CD4-positive, alpha-beta T cell (primary cell): ENCODE measurements at regions not wholly inside any gene's neighbourhood (a gene's known extent, or its start where the extent isn't known, plus 50 kb on each side); places are given as distances from the start of the nearest gene placed in this dataset.

Source experiments
- ATAC-seq: fragments of 200-7000 bp; cut with Tn5 transposase; one replicate; pipeline ENCODE4 v1.10.0; 2022; ENCODE audit warnings: mild to moderate bottlenecking; ENCODE audit not compliant: poor library complexity
- CTCF ChIA-PET: fragments of 350-600 bp; sonication (Branson Sonifier 250); formaldehyde crosslinking; loops from one replicate; lab custom pipeline; 2021; ENCODE audit warnings: antibody characterized with exemption, inconsistent platforms; lab: Charles Lee
- POLR2A ChIA-PET: fragments of 350-600 bp; sonication (Branson Sonifier 250); formaldehyde crosslinking; loops from one replicate; lab custom pipeline; 2021; ENCODE audit warnings: antibody characterized with exemption, inconsistent platforms; lab: Charles Lee
- DNase-seq, 14 experiments: peaks; one replicate each; pipeline ENCODE4 v3.0.0-alpha.2; 2013 to 2020; ENCODE audit warnings: mixed read lengths in 2 of 14
- H3K27ac ChIP-seq, 2 donors: one replicate each; pipeline versions ENCODE4 v1.5.1 to v1.7.0; 2013; ENCODE audit warnings: low read length in 2 of 2, low read depth in 1 of 2, mild to moderate bottlenecking in 1 of 2
- H3K27me3 ChIP-seq, 2 experiments: 1 replicate in 1 of 2; 2 replicates in 1 of 2; pipeline versions ENCODE4 v1.6.1 to v1.7.0; 2013; ENCODE audit warnings: low read length in 2 of 2, control low read depth in 1 of 2, mild to moderate bottlenecking in 1 of 2, moderate library complexity in 1 of 2; ENCODE audit not compliant: insufficient read depth in 2 of 2, control insufficient read depth in 1 of 2
- H3K36me3 ChIP-seq: one replicate; pipeline ENCODE4 v1.6.1; 2013; ENCODE audit warnings: low read length, control low read depth; ENCODE audit not compliant: insufficient read depth
- H3K4me1 ChIP-seq: one replicate; pipeline ENCODE4 v1.6.1; 2013; ENCODE audit warnings: low read length, control low read depth; ENCODE audit not compliant: insufficient read depth
- H3K4me3 ChIP-seq: one replicate; pipeline ENCODE4 v1.5.1; 2013; ENCODE audit warnings: mild to moderate bottlenecking, low read length, moderate library complexity
- H3K9me3 ChIP-seq, 2 experiments: 1 replicate in 1 of 2; 2 replicates in 1 of 2; pipeline versions ENCODE4 v1.6.1 to v1.7.0; 2013; ENCODE audit warnings: low read length in 2 of 2, mild to moderate bottlenecking in 2 of 2, control low read depth in 1 of 2, moderate library complexity in 1 of 2; ENCODE audit not compliant: control insufficient read depth in 1 of 2, insufficient read depth in 1 of 2
- H3K27ac Mint-ChIP-seq: one replicate; pipeline ENCODE4 v1.8.0; 2020; ENCODE audit warnings: mixed read lengths
- H3K27me3 Mint-ChIP-seq: one replicate; pipeline ENCODE4 v1.8.0; 2021; ENCODE audit warnings: mixed read lengths
- H3K36me3 Mint-ChIP-seq: one replicate; pipeline ENCODE4 v1.8.0; 2021; ENCODE audit warnings: low read depth, mixed read lengths
- H3K4me1 Mint-ChIP-seq: one replicate; pipeline ENCODE4 v1.8.0; 2021; ENCODE audit warnings: low read depth, mixed read lengths
- H3K4me3 Mint-ChIP-seq: one replicate; pipeline ENCODE4 v1.8.0; 2020; ENCODE audit warnings: mild to moderate bottlenecking, mixed read lengths
- H3K9me3 Mint-ChIP-seq: one replicate; pipeline ENCODE4 v1.8.0; 2020; ENCODE audit warnings: mixed read lengths
- intact Hi-C, 2 experiments: fragments of 100-400 bp; cut with DNase I in 1 of 2; cut with micrococcal nuclease in 1 of 2; formaldehyde crosslinking; loops; one replicate each; pipeline versions ENCODE4 v1.15.1 to v1.9.0; 2023 to 2025; cut with DNase I, micrococcal nuclease
- TF ChIP-seq, protein P1 (sequence below): fragments of 200-600 bp; IDR thresholded peaks from one replicate; pipeline ENCODE4 v1.8.0; 2022; ENCODE audit warnings: antibody characterized with exemption, mild to moderate bottlenecking

DNA sequence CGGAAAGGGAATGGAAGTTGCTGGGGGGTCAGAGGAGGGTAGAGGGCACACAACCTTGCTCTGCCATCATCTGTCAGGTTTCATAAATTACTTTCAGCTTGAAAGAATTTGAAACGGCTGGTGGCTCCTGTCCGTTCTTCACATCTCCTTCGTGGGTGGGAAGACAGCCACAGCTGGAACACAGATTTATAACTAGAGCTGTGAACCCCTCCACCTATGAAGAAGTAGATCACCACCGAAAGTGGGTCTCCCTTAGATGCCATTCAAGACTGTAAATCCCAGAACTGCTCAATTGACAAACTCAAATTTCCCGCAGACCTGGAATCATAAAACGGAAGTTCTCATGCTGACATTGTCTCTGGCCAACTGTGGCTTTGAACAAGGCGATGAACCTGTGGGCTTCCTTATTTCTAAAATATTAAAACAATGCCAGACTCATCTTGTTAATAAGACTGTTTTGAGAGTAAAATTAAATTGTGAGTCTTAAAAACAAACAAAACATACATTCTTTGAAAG, 65.3 kb downstream of the BTBD3 start:
- Mint-ChIP-seq H3K4me3 (no peak overlapping the region), H3K36me3 (no peaks in the 10 kb centered on the region), H3K4me1 (no peaks in the 10 kb centered on the region), H3K27me3 (no peaks in the 10 kb centered on the region), H3K27ac (no peak overlapping the region), H3K9me3 (peaks cover 2% of the 10 kb centered on the region)
- no peak overlapping the region for H3K4me3 ChIP-seq
- POLR2A ChIA-PET = no interaction called here
- no peaks in the 10 kb centered on the region for H3K4me1 ChIP-seq
- no peaks in the 10 kb centered on the region for H3K36me3 ChIP-seq
- DNase-seq (no peak), ATAC-seq (no peak)
- CTCF ChIA-PET = no interaction called here
- H3K27me3 ChIP-seq = no peaks in the 10 kb centered on the region
- H3K9me3 ChIP-seq = peaks cover 0 to 3% of the 10 kb centered on the region in 2 experiments
- TF ChIP-seq, protein P1, sequence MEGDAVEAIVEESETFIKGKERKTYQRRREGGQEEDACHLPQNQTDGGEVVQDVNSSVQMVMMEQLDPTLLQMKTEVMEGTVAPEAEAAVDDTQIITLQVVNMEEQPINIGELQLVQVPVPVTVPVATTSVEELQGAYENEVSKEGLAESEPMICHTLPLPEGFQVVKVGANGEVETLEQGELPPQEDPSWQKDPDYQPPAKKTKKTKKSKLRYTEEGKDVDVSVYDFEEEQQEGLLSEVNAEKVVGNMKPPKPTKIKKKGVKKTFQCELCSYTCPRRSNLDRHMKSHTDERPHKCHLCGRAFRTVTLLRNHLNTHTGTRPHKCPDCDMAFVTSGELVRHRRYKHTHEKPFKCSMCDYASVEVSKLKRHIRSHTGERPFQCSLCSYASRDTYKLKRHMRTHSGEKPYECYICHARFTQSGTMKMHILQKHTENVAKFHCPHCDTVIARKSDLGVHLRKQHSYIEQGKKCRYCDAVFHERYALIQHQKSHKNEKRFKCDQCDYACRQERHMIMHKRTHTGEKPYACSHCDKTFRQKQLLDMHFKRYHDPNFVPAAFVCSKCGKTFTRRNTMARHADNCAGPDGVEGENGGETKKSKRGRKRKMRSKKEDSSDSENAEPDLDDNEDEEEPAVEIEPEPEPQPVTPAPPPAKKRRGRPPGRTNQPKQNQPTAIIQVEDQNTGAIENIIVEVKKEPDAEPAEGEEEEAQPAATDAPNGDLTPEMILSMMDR = no peak
- H3K27ac ChIP-seq = no peak overlapping the region
- intact Hi-C loops = no loop called here

DNA sequence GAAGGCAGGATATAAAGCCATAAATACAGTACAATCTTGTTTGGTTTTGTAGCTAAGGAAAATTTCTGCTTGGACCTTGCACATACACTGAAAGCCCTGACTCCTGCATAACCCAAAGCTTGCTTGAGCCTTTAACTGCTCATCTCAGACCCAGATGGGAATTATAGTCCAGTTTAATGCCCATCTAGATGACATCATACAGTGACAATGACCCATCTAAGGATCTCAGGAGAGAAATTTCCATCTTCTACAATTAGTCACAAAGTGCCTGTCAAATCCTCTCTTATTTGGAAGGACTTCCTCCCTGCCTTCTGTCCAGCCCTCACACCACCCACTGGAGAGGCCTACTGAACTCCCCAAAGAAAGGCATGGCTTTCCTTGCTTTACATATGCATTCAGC, 69.3 kb downstream of the BTBD3 start:
- POLR2A ChIA-PET = no interaction called here
- Mint-ChIP-seq H3K27me3 (no peaks in the 10 kb centered on the region), H3K4me3 (no peak overlapping the region), H3K4me1 (no peaks in the 10 kb centered on the region), H3K27ac (no peak overlapping the region), H3K9me3 (peaks cover 2% of the 10 kb centered on the region), H3K36me3 (no peaks in the 10 kb centered on the region)
- Histone ChIP-seq H3K4me3 (no peak overlapping the region), H3K27ac (no peak overlapping the region), H3K27me3 (no peaks in the 10 kb centered on the region), H3K36me3 (no peaks in the 10 kb centered on the region), H3K9me3 (peaks cover 0 to 3% of the 10 kb centered on the region in 2 experiments), H3K4me1 (no peaks in the 10 kb centered on the region)
- CTCF ChIA-PET = no interaction called here
- intact Hi-C loops = no loop called here
- TF ChIP-seq, protein P1 = no peak
- DNase-seq (no peak), ATAC-seq (no peak)

DNA sequence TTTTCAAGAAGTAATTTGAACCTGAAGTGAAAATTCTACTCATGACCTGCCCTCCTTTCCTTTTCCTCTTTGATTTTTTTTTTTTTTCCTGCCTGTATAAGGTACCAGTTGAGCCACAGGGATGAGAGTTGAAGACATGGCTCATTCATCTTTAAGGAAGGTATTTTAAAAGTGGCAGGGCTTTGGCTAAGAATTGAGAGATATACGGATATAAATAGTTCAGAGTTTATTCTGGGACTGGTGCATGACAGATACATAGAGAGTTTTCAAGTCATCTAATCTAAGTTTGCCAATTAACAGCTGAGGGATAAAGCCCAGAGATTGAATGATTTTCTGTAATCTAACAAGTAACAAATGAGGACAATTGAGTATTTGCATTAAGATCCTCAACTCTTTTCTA, 69.8 kb downstream of the BTBD3 start:
- no peak for DNase-seq
- Mint-ChIP-seq H3K9me3 (peaks cover 2% of the 10 kb centered on the region), H3K27me3 (no peaks in the 10 kb centered on the region), H3K4me1 (no peaks in the 10 kb centered on the region), H3K4me3 (no peak overlapping the region), H3K27ac (no peak overlapping the region), H3K36me3 (no peaks in the 10 kb centered on the region)
- ChIA-PET POLR2A (no interaction called here), CTCF (no interaction called here)
- Histone ChIP-seq H3K4me3 (no peak overlapping the region), H3K27me3 (no peaks in the 10 kb centered on the region), H3K9me3 (peaks cover 0 to 3% of the 10 kb centered on the region in 2 experiments), H3K27ac (no peak overlapping the region), H3K4me1 (no peaks in the 10 kb centered on the region), H3K36me3 (no peaks in the 10 kb centered on the region)
- intact Hi-C loops = no loop called here
- no peak for ATAC-seq
- TF ChIP-seq, protein P1 = no peak
